Transverse colon (tissue), 4 donors: ENCODE measurements at regions not wholly inside any gene's neighbourhood (a gene's known extent, or its start where the extent isn't known, plus 50 kb on each side); places are given as distances from the start of the nearest gene placed in this dataset.

Experiments
- POLR2AphosphoS5 ChIP-seq, 3 donors: sonication (generic); formaldehyde crosslinking; IDR thresholded peaks; one replicate each; pipeline ENCODE4 v1.6.1; 2016; ENCODE audit warnings: antibody characterized with exemption in 3 of 3
- TF ChIP-seq, protein P1 (sequence below), 5 experiments: fragments of 200-600 bp in 3 of 5; fragments of 450-650 bp in 2 of 5; sonication (generic) in 3 of 5; IDR thresholded peaks; 1 replicate in 2 of 5; 2 replicates in 3 of 5; pipeline ENCODE4 v1.5.1; 2016 to 2017; ENCODE audit warnings: antibody characterized with exemption in 5 of 5, inconsistent platforms in 3 of 5, mild to moderate bottlenecking in 2 of 5, moderate library complexity in 1 of 5

DNA sequence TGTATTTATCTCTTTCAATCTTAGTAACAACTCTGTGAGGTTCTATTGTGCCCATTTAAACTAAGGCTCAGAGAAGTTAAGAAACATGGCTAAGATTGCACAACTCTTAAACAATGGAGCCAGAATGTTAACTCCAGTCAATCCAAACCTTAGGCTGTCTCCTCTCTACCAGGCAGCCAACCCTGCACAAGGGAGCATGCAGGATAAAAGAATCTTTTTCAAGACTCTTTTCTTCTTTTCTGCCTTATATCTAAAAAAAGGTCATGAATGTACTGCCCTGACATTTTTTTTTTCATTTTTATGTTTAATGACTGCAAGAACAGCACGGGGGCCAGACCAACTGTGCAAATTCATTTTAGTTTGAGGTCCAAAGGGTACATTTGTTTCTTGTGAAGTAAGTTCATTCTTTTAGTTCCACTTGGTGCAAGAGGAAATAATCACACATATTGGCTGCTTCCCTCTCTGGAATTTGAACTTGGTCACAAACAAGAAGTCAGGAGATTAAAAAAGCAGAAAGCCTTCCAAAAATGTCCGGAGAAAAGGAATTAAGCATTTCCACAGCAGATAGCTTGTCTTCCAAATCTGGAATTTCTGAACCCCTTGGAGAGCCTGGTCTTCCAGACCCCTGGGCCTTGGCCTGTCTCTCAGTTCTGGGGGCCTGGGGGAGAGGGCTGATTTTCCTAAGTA is 96.0 kb upstream of the RIOK3 start:
- TF ChIP-seq, protein P1, sequence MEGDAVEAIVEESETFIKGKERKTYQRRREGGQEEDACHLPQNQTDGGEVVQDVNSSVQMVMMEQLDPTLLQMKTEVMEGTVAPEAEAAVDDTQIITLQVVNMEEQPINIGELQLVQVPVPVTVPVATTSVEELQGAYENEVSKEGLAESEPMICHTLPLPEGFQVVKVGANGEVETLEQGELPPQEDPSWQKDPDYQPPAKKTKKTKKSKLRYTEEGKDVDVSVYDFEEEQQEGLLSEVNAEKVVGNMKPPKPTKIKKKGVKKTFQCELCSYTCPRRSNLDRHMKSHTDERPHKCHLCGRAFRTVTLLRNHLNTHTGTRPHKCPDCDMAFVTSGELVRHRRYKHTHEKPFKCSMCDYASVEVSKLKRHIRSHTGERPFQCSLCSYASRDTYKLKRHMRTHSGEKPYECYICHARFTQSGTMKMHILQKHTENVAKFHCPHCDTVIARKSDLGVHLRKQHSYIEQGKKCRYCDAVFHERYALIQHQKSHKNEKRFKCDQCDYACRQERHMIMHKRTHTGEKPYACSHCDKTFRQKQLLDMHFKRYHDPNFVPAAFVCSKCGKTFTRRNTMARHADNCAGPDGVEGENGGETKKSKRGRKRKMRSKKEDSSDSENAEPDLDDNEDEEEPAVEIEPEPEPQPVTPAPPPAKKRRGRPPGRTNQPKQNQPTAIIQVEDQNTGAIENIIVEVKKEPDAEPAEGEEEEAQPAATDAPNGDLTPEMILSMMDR (IDR thresholded peaks at IDR 0.05): no peak
- no peak for TF ChIP-seq POLR2AphosphoS5 (IDR thresholded peaks at IDR 0.05)
